HCT116 (cell line): ENCODE measurements at regions not wholly inside any gene's neighbourhood (a gene's known extent, or its start where the extent isn't known, plus 50 kb on each side); places are given as distances from the start of the nearest gene placed in this dataset.

ENCODE experiments used
- CEBPB ChIP-seq: IDR thresholded peaks from 2 replicates; pipeline ENCODE4 v1.6.1; 2012; ENCODE audit warnings: low read depth
- EGR1 ChIP-seq: IDR thresholded peaks from 2 replicates; pipeline ENCODE4 v1.6.1; 2012; ENCODE audit warnings: low read depth
- EZH2 ChIP-seq: fragments of 200-600 bp; sonication (generic); IDR thresholded peaks from 2 replicates; pipeline ENCODE4 v1.6.1; 2017; ENCODE audit warnings: antibody characterized with exemption, mixed run types
- POLR2A ChIP-seq: IDR thresholded peaks from 2 replicates; pipeline ENCODE4 v1.7.0; 2011; ENCODE audit warnings: borderline replicate concordance; ENCODE audit not compliant: insufficient read depth, insufficient read length; ENCODE audit errors: extremely low read depth
- POLR2AphosphoS5 ChIP-seq: IDR thresholded peaks from 2 replicates; pipeline ENCODE4 v1.6.1; 2011; ENCODE audit warnings: mild to moderate bottlenecking, low read depth, low read length, moderate library complexity
- SP1 ChIP-seq: IDR thresholded peaks from 2 replicates; pipeline ENCODE4 v1.6.1; 2012; ENCODE audit warnings: low read depth
- SRF ChIP-seq: IDR thresholded peaks from 2 replicates; pipeline ENCODE4 v1.6.1; 2012; ENCODE audit warnings: low read depth
- TF ChIP-seq, protein P1 (sequence below), 3 experiments: fragments of 200-600 bp in 1 of 3; sonication (generic) in 1 of 3; IDR thresholded peaks in 2 of 3; conservative IDR thresholded peaks in 1 of 3; 2 replicates each; pipeline ENCODE4 v1.5.1; 2012 to 2017; ENCODE audit warnings: low read depth in 2 of 3, low read length in 2 of 3, antibody characterized with exemption in 1 of 3, borderline replicate concordance in 1 of 3, control low read depth in 1 of 3, mild to moderate bottlenecking in 1 of 3, mixed read lengths in 1 of 3, mixed run types in 1 of 3, moderate library complexity in 1 of 3; ENCODE audit not compliant: insufficient read depth in 1 of 3

- no peak for TF ChIP-seq POLR2A
- no peak for TF ChIP-seq EGR1
- TF ChIP-seq POLR2AphosphoS5, result no peak
- TF ChIP-seq, protein P1, sequence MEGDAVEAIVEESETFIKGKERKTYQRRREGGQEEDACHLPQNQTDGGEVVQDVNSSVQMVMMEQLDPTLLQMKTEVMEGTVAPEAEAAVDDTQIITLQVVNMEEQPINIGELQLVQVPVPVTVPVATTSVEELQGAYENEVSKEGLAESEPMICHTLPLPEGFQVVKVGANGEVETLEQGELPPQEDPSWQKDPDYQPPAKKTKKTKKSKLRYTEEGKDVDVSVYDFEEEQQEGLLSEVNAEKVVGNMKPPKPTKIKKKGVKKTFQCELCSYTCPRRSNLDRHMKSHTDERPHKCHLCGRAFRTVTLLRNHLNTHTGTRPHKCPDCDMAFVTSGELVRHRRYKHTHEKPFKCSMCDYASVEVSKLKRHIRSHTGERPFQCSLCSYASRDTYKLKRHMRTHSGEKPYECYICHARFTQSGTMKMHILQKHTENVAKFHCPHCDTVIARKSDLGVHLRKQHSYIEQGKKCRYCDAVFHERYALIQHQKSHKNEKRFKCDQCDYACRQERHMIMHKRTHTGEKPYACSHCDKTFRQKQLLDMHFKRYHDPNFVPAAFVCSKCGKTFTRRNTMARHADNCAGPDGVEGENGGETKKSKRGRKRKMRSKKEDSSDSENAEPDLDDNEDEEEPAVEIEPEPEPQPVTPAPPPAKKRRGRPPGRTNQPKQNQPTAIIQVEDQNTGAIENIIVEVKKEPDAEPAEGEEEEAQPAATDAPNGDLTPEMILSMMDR (IDR thresholded peaks at IDR 0.05 in 2 of 3, conservative IDR thresholded peaks at IDR 0.05 in 1 of 3; ENCODE audit: borderline replicate concordance in 1 of 3, insufficient read depth in 1 of 3, low read depth in 2 of 3, low read length in 2 of 3), result no peak
- TF ChIP-seq SP1, result no peak
- no peak for TF ChIP-seq SRF
- no peak for TF ChIP-seq CEBPB
- TF ChIP-seq EZH2, result no peak
These were observed 100.1 kb downstream of the DUSP10 start for GRCh38 chr1:221641811-221642210.
